ENCODE measurements at regions not wholly inside any gene's neighbourhood (a gene's known extent, or its start where the extent isn't known, plus 50 kb on each side); places are given as distances from the start of the nearest gene placed in this dataset.

GRCh38 chr15:46676233-46677206 is 1040.8 kb upstream of the SEMA6D start:
- TF ChIP-seq TAF1 (IDR thresholded peaks at IDR 0.05; ENCODE audit: borderline replicate concordance, low read depth, low read length) (no peak), POLR2AphosphoS5 (IDR thresholded peaks at IDR 0.05; ENCODE audit: low read depth, low read length) (no peak), POLR2A (IDR thresholded peaks at IDR 0.05; ENCODE audit: low read depth, low read length) (no peak)

Data from GM12892 (cell line).